GM12878 (cell line): ENCODE measurements at regions not wholly inside any gene's neighbourhood (a gene's known extent, or its start where the extent isn't known, plus 50 kb on each side); places are given as distances from the start of the nearest gene placed in this dataset.

ENCODE experiments used
- CEBPB ChIP-seq, 2 experiments: fragments of 150-350 bp in 1 of 2; IDR thresholded peaks; 2 replicates each; pipeline ENCODE4 v1.6.1; 2012 to 2014; ENCODE audit warnings: low read depth in 2 of 2, low read length in 2 of 2, borderline replicate concordance in 1 of 2, inconsistent platforms in 1 of 2
- CHD4 ChIP-seq: fragments of 200-600 bp; sonication (generic); IDR thresholded peaks from 2 replicates; pipeline ENCODE4 v1.6.1; 2016; ENCODE audit warnings: mild to moderate bottlenecking
- EP300 ChIP-seq, 2 experiments: fragments of 150-350 bp in 1 of 2; IDR thresholded peaks; 2 replicates each; pipeline ENCODE4 v1.6.1; 2011 to 2012; ENCODE audit warnings: low read depth in 2 of 2, low read length in 2 of 2, borderline replicate concordance in 1 of 2, improper control_type of control experiment in 1 of 2, inconsistent platforms in 1 of 2; ENCODE audit not compliant: control insufficient read depth in 1 of 2
- JUNB ChIP-seq: IDR thresholded peaks from 2 replicates; pipeline ENCODE4 v1.6.1; 2016; ENCODE audit warnings: antibody characterized with exemption, mild to moderate bottlenecking
- ZNF274 ChIP-seq: IDR thresholded peaks from one replicate; pipeline ENCODE4 v1.8.0; 2011; ENCODE audit not compliant: insufficient read length, insufficient read depth
- TF ChIP-seq, protein P1 (sequence below): fragments of 450-650 bp; IDR thresholded peaks from 2 replicates; pipeline ENCODE4 v1.6.1; 2017; ENCODE audit warnings: antibody characterized with exemption, mild to moderate bottlenecking, moderate library complexity
- TF ChIP-seq, protein P2 (sequence below): IDR thresholded peaks from 2 replicates; pipeline ENCODE4 v1.6.1; 2012; ENCODE audit warnings: low read length, inconsistent platforms

DNA sequence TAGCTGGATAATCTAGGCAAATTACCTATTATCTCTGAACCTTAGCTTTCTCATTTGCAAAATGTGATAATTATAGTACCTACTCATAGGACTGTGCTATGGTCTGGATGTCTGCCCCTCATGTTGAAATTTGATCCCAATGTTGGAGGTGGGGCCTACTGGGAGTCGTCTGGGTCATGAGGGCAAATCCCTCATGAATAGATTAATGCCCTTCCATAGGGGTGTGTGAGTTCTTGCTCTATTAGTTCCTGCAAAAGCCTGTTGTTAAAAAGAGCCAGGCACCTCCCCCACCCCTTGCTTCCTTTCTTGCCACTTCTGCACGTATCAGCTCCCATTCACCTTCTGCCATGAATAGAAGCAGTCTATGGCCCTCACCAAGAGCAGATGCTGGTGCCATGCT lies 73.9 kb downstream of the SERTM2 start:
- TF ChIP-seq CHD4 = no peak
- TF ChIP-seq, protein P1, sequence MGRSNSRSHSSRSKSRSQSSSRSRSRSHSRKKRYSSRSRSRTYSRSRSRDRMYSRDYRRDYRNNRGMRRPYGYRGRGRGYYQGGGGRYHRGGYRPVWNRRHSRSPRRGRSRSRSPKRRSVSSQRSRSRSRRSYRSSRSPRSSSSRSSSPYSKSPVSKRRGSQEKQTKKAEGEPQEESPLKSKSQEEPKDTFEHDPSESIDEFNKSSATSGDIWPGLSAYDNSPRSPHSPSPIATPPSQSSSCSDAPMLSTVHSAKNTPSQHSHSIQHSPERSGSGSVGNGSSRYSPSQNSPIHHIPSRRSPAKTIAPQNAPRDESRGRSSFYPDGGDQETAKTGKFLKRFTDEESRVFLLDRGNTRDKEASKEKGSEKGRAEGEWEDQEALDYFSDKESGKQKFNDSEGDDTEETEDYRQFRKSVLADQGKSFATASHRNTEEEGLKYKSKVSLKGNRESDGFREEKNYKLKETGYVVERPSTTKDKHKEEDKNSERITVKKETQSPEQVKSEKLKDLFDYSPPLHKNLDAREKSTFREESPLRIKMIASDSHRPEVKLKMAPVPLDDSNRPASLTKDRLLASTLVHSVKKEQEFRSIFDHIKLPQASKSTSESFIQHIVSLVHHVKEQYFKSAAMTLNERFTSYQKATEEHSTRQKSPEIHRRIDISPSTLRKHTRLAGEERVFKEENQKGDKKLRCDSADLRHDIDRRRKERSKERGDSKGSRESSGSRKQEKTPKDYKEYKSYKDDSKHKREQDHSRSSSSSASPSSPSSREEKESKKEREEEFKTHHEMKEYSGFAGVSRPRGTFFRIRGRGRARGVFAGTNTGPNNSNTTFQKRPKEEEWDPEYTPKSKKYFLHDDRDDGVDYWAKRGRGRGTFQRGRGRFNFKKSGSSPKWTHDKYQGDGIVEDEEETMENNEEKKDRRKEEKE = no peak
- no peak for TF ChIP-seq EP300 (IDR thresholded peaks at IDR 0.05; ENCODE audit: borderline replicate concordance in 1 of 2, control insufficient read depth in 1 of 2, low read depth in 2 of 2, low read length in 2 of 2)
- TF ChIP-seq, protein P2, sequence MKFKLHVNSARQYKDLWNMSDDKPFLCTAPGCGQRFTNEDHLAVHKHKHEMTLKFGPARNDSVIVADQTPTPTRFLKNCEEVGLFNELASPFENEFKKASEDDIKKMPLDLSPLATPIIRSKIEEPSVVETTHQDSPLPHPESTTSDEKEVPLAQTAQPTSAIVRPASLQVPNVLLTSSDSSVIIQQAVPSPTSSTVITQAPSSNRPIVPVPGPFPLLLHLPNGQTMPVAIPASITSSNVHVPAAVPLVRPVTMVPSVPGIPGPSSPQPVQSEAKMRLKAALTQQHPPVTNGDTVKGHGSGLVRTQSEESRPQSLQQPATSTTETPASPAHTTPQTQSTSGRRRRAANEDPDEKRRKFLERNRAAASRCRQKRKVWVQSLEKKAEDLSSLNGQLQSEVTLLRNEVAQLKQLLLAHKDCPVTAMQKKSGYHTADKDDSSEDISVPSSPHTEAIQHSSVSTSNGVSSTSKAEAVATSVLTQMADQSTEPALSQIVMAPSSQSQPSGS = no peak
- no peak for TF ChIP-seq CEBPB (IDR thresholded peaks at IDR 0.05; ENCODE audit: borderline replicate concordance in 1 of 2, low read depth in 2 of 2, low read length in 2 of 2)
- no peak for TF ChIP-seq JUNB
- no peak for TF ChIP-seq ZNF274
